GM23338 (cell line): ENCODE measurements at regions not wholly inside any gene's neighbourhood (a gene's known extent, or its start where the extent isn't known, plus 50 kb on each side); places are given as distances from the start of the nearest gene placed in this dataset.
"Not testable (repeated sequence)": the region's sequence is repeated elsewhere in the genome, so short reads cannot be mapped to it uniquely, and the experiment has no call there.

Source experiments
- ATAC-seq: fragments of 200-7000 bp; cut with Tn5 transposase; 3 replicates; pipeline ENCODE4 v1.9.1; 2020
- DNase-seq: peaks from one replicate; pipeline ENCODE4 v3.0.0-alpha.2; 2015; ENCODE audit warnings: low spot score
- H2AFZ ChIP-seq: fragments of 200-600 bp; sonication (generic); 2 replicates; pipeline ENCODE4 v1.8.0; 2016; ENCODE audit warnings: antibody characterized with exemption, mild to moderate bottlenecking, moderate library complexity
- H3F3A ChIP-seq: fragments of 200-600 bp; sonication (generic); replicated peaks from 2 replicates; pipeline ENCODE4 v1.8.0; 2017; ENCODE audit warnings: antibody characterized with exemption, mixed run types, low read depth
- H3K27ac ChIP-seq: fragments of 200-600 bp; sonication (generic); 2 replicates; pipeline ENCODE4 v1.6.1; 2016; ENCODE audit warnings: low read depth
- H3K27me3 ChIP-seq: fragments of 200-600 bp; sonication (generic); 2 replicates; pipeline ENCODE4 v1.8.0; 2016; ENCODE audit warnings: mild to moderate bottlenecking, mixed run types, moderate library complexity; ENCODE audit not compliant: insufficient read depth
- H3K36me3 ChIP-seq: fragments of 200-600 bp; sonication (generic); 2 replicates; pipeline ENCODE4 v1.8.0; 2016; ENCODE audit warnings: mild to moderate bottlenecking; ENCODE audit not compliant: insufficient read depth
- H3K4me1 ChIP-seq: fragments of 200-600 bp; sonication (generic); 2 replicates; pipeline ENCODE4 v1.8.0; 2016; ENCODE audit warnings: mild to moderate bottlenecking, moderate library complexity; ENCODE audit not compliant: insufficient read depth
- H3K4me2 ChIP-seq: fragments of 200-600 bp; sonication (generic); 2 replicates; pipeline ENCODE4 v1.7.1; 2017; ENCODE audit warnings: mixed run types
- H3K4me3 ChIP-seq: fragments of 200-600 bp; sonication (generic); 2 replicates; pipeline ENCODE4 v1.6.1; 2016; ENCODE audit warnings: mixed run types
- H3K79me2 ChIP-seq: fragments of 200-600 bp; sonication (generic); replicated peaks from 2 replicates; pipeline ENCODE4 v1.8.0; 2017; ENCODE audit warnings: mild to moderate bottlenecking; ENCODE audit not compliant: insufficient read depth
- H3K9me2 ChIP-seq: fragments of 200-600 bp; sonication (generic); 2 replicates; pipeline ENCODE4 v1.8.0; 2017; ENCODE audit not compliant: insufficient read depth
- H4K20me1 ChIP-seq: fragments of 200-600 bp; sonication (generic); replicated peaks from 2 replicates; pipeline ENCODE4 v1.8.0; 2017; ENCODE audit warnings: mild to moderate bottlenecking; ENCODE audit not compliant: insufficient read depth
- H3K27ac Mint-ChIP-seq: 2 replicates; pipeline ENCODE4 v1.8.0; 2020; ENCODE audit warnings: inconsistent platforms, mild to moderate bottlenecking, moderate library complexity, mixed read lengths
- H3K27me3 Mint-ChIP-seq: 3 replicates; pipeline ENCODE4 v1.8.0; 2022; ENCODE audit warnings: low read depth, mild to moderate bottlenecking, moderate library complexity, mixed read lengths, inconsistent platforms; ENCODE audit not compliant: insufficient read depth, poor library complexity
- H3K36me3 Mint-ChIP-seq: 3 replicates; pipeline ENCODE4 v1.8.0; 2021; ENCODE audit warnings: low read depth, mild to moderate bottlenecking, inconsistent platforms, moderate library complexity, mixed read lengths
- H3K4me1 Mint-ChIP-seq: 3 replicates; pipeline ENCODE4 v1.8.0; 2020; ENCODE audit warnings: mild to moderate bottlenecking, inconsistent platforms, mixed read lengths
- H3K4me3 Mint-ChIP-seq: 3 replicates; pipeline ENCODE4 v1.8.0; 2021; ENCODE audit warnings: moderate library complexity, mild to moderate bottlenecking, inconsistent platforms, mixed read lengths
- H3K9me3 Mint-ChIP-seq: 3 replicates; pipeline ENCODE4 v1.8.0; 2020; ENCODE audit warnings: moderate library complexity, mild to moderate bottlenecking, inconsistent platforms, mixed read lengths
- CREB1 ChIP-seq: fragments of 250-450 bp; sonication (Bioruptor Pico); IDR thresholded peaks from 2 replicates; pipeline ENCODE4 v1.5.0; 2020; ENCODE audit warnings: low read depth, mild to moderate bottlenecking, moderate library complexity
- EZH2 ChIP-seq: fragments of 200-600 bp; sonication (generic); IDR thresholded peaks from one replicate; pipeline ENCODE4 v1.8.0; 2017; ENCODE audit warnings: antibody characterized with exemption, mild to moderate bottlenecking, low read depth; ENCODE audit not compliant: unreplicated experiment
- EZH2phosphoT487 ChIP-seq: fragments of 200-600 bp; sonication (generic); IDR thresholded peaks from one replicate; pipeline ENCODE4 v1.8.1; 2018; ENCODE audit warnings: antibody characterized with exemption; ENCODE audit not compliant: unreplicated experiment
- NANOG ChIP-seq: IDR thresholded peaks from 2 replicates; pipeline ENCODE4 v1.6.1; 2016; ENCODE audit warnings: antibody characterized with exemption, borderline replicate concordance
- POLR2AphosphoS5 ChIP-seq: IDR thresholded peaks from 2 replicates; pipeline ENCODE4 v1.6.1; 2016; ENCODE audit warnings: antibody characterized with exemption, low read depth
- STAT1 ChIP-seq: IDR thresholded peaks from one replicate; pipeline ENCODE4 v1.6.1; 2016; ENCODE audit warnings: antibody characterized with exemption; ENCODE audit not compliant: unreplicated experiment
- ZNF114 ChIP-seq: fragments of 250-450 bp; sonication (Bioruptor Pico); IDR thresholded peaks from 2 replicates; pipeline ENCODE4 v1.5.0; 2020; ENCODE audit warnings: mild to moderate bottlenecking, moderate library complexity
- TF ChIP-seq, protein P1 (sequence below): IDR thresholded peaks from 2 replicates; pipeline ENCODE4 v1.6.1; 2016; ENCODE audit warnings: antibody characterized with exemption
- TF ChIP-seq, protein P2 (sequence below), 2 experiments: fragments of 200-600 bp in 1 of 2; sonication (generic) in 1 of 2; conservative IDR thresholded peaks; 2 replicates each; pipeline versions ENCODE4 v1.5.1 to v1.6.1; 2016 to 2017; ENCODE audit warnings: antibody characterized with exemption in 2 of 2, low read depth in 2 of 2, mild to moderate bottlenecking in 2 of 2, moderate library complexity in 1 of 2
- TF ChIP-seq, protein P3 (sequence below): IDR thresholded peaks from one replicate; pipeline ENCODE4 v1.6.1; 2018; ENCODE audit warnings: antibody characterized with exemption; ENCODE audit not compliant: unreplicated experiment

DNA sequence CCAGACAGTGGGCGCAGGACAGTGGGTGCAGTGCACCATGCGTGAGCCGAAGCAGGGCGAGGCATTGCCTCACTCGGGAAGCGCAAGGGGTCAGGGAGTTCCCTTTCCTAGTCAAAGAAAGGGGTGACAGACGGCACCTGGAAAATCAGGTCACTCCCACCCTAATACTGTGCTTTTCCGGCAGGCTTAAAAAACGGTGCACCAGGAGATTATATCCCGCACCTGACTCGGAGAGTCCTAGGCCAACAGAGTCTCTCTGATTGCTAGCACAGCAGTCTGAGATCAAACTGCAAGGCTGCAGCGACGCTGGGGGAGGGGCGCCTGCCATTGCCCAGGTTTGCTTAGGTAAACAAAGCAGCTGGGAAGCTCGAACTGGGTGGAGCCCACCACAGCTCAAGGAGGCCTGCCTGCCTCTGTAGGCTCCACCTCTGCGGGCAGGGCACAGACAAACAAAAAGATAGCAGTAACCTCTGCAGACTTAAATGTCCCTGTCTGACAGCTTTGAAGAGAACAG lies 116.4 kb downstream of the CXCL12 start:
- H3K4me2 ChIP-seq, H2AFZ ChIP-seq, H3K27ac ChIP-seq, H3K27me3 ChIP-seq, H3F3A ChIP-seq, H3K4me3 ChIP-seq, H3K79me2 ChIP-seq, H3K4me1 ChIP-seq, H3K27me3 Mint-ChIP-seq, H3K4me3 Mint-ChIP-seq, H4K20me1 ChIP-seq, H3K27ac Mint-ChIP-seq, H3K36me3 ChIP-seq, ATAC-seq, DNase-seq, H3K9me2 ChIP-seq, H3K4me1 Mint-ChIP-seq: not testable (repeated sequence)
- Mint-ChIP-seq H3K36me3 (peaks cover 19% of the 10 kb centered on the region), H3K9me3 (peaks cover 51% of the 10 kb centered on the region)

DNA sequence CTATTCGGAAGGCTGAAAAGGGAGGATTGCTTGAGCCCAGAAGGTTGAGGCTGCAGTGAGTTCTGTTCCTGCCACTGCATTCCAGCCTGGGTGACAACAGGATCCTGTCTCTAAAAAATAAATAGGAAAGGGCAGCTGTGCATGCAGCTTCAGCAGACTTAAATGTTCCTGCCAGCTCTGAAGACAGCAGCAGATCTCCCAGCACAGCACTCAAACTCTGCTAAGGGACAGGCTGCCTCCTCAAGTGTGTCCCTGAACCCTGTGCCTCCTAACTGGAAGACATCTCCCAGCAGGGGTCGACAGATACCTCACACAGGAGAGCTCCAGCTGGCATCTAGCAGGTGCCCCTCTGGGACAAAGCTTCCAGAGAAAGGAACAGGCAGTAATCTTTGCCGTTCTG lies 117.9 kb downstream of the CXCL12 start:
- H2AFZ ChIP-seq, result no peak overlapping the region
- DNase-seq (no peak), ATAC-seq (no peak)
- Mint-ChIP-seq H3K9me3 (peaks cover 51% of the 10 kb centered on the region), H3K27ac (no peak overlapping the region), H3K36me3 (peaks cover 19% of the 10 kb centered on the region), H3K4me3 (no peak overlapping the region), H3K27me3 (peaks cover 8% of the 10 kb centered on the region), H3K4me1 (no peaks in the 10 kb centered on the region)
- no peaks in the 10 kb centered on the region for H3K4me1 ChIP-seq
- H3K4me3 ChIP-seq, result no peak overlapping the region
- no peaks in the 10 kb centered on the region for H3F3A ChIP-seq
- H3K36me3 ChIP-seq, result no peaks in the 10 kb centered on the region
- no peaks in the 10 kb centered on the region for H4K20me1 ChIP-seq
- no peaks in the 10 kb centered on the region for H3K27me3 ChIP-seq
- no peak overlapping the region for H3K27ac ChIP-seq
- no peak overlapping the region for H3K4me2 ChIP-seq
- H3K9me2 ChIP-seq, result peaks cover 7% of the 10 kb centered on the region; the same call in 1 of the 2 replicates
- H3K79me2 ChIP-seq, result no peaks in the 10 kb centered on the region
- no peak for TF ChIP-seq EZH2phosphoT487
- TF ChIP-seq ZNF114 (CRISPR knock-in tag), result no peak
- TF ChIP-seq STAT1, result no peak
- TF ChIP-seq, protein P1, sequence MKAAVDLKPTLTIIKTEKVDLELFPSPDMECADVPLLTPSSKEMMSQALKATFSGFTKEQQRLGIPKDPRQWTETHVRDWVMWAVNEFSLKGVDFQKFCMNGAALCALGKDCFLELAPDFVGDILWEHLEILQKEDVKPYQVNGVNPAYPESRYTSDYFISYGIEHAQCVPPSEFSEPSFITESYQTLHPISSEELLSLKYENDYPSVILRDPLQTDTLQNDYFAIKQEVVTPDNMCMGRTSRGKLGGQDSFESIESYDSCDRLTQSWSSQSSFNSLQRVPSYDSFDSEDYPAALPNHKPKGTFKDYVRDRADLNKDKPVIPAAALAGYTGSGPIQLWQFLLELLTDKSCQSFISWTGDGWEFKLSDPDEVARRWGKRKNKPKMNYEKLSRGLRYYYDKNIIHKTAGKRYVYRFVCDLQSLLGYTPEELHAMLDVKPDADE, result no peak
- TF ChIP-seq CREB1 (CRISPR knock-in tag), result no peak
- TF ChIP-seq, protein P2, sequence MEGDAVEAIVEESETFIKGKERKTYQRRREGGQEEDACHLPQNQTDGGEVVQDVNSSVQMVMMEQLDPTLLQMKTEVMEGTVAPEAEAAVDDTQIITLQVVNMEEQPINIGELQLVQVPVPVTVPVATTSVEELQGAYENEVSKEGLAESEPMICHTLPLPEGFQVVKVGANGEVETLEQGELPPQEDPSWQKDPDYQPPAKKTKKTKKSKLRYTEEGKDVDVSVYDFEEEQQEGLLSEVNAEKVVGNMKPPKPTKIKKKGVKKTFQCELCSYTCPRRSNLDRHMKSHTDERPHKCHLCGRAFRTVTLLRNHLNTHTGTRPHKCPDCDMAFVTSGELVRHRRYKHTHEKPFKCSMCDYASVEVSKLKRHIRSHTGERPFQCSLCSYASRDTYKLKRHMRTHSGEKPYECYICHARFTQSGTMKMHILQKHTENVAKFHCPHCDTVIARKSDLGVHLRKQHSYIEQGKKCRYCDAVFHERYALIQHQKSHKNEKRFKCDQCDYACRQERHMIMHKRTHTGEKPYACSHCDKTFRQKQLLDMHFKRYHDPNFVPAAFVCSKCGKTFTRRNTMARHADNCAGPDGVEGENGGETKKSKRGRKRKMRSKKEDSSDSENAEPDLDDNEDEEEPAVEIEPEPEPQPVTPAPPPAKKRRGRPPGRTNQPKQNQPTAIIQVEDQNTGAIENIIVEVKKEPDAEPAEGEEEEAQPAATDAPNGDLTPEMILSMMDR (conservative IDR thresholded peaks at IDR 0.05; ENCODE audit: low read depth in 2 of 2), result no peak
- no peak for TF ChIP-seq POLR2AphosphoS5
- no peak for TF ChIP-seq EZH2
- TF ChIP-seq NANOG, result no peak
- TF ChIP-seq, protein P3, sequence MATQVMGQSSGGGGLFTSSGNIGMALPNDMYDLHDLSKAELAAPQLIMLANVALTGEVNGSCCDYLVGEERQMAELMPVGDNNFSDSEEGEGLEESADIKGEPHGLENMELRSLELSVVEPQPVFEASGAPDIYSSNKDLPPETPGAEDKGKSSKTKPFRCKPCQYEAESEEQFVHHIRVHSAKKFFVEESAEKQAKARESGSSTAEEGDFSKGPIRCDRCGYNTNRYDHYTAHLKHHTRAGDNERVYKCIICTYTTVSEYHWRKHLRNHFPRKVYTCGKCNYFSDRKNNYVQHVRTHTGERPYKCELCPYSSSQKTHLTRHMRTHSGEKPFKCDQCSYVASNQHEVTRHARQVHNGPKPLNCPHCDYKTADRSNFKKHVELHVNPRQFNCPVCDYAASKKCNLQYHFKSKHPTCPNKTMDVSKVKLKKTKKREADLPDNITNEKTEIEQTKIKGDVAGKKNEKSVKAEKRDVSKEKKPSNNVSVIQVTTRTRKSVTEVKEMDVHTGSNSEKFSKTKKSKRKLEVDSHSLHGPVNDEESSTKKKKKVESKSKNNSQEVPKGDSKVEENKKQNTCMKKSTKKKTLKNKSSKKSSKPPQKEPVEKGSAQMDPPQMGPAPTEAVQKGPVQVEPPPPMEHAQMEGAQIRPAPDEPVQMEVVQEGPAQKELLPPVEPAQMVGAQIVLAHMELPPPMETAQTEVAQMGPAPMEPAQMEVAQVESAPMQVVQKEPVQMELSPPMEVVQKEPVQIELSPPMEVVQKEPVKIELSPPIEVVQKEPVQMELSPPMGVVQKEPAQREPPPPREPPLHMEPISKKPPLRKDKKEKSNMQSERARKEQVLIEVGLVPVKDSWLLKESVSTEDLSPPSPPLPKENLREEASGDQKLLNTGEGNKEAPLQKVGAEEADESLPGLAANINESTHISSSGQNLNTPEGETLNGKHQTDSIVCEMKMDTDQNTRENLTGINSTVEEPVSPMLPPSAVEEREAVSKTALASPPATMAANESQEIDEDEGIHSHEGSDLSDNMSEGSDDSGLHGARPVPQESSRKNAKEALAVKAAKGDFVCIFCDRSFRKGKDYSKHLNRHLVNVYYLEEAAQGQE, result no peak
